HEK293 (cell line): ENCODE measurements at regions not wholly inside any gene's neighbourhood (a gene's known extent, or its start where the extent isn't known, plus 50 kb on each side); places are given as distances from the start of the nearest gene placed in this dataset.

Source experiments
- CTCF ChIA-PET: fragments of 350-600 bp; formaldehyde crosslinking; extraction: SDS; loops from one replicate; lab custom pipeline; 2021; ENCODE audit warnings: antibody characterized with exemption; lab: Yijun Ruan, JAX
- POLR2A ChIA-PET: fragments of 300-600 bp; formaldehyde crosslinking; extraction: SDS; loops from one replicate; lab custom pipeline; 2020; ENCODE audit warnings: antibody characterized with exemption, inconsistent platforms; lab: Yijun Ruan, JAX
- H3K27ac ChIP-seq: fragments of 200-500 bp; sonication (Bioruptor generic); 2 replicates; pipeline ENCODE4 v1.5.1; 2014; ENCODE audit warnings: low read depth, low read length, control low read depth, inconsistent platforms; ENCODE audit errors: extremely low read depth
- H3K36me3 ChIP-seq, 2 experiments: fragments of 200-500 bp in 1 of 2; sonication (Bioruptor generic) in 1 of 2; 1 replicate in 1 of 2; 2 replicates in 1 of 2; pipeline ENCODE4 v1.5.1; 2014 to 2017; ENCODE audit warnings: inconsistent platforms in 2 of 2, low read length in 2 of 2; ENCODE audit not compliant: control insufficient read depth in 2 of 2, insufficient read depth in 1 of 2
- H3K4me1 ChIP-seq: fragments of 200-500 bp; sonication (Bioruptor generic); 2 replicates; pipeline ENCODE4 v1.5.1; 2014; ENCODE audit warnings: mild to moderate bottlenecking, low read length, inconsistent platforms; ENCODE audit not compliant: control insufficient read depth, insufficient read depth
- H3K4me3 ChIP-seq: 2 replicates; pipeline ENCODE4 v1.5.1; 2011; ENCODE audit warnings: low read depth, mild to moderate bottlenecking, control low read depth, low read length, moderate library complexity
- H3K9me3 ChIP-seq: fragments of 200-500 bp; sonication (Bioruptor generic); 2 replicates; pipeline ENCODE4 v1.5.1; 2014; ENCODE audit warnings: low read depth, low read length, inconsistent platforms; ENCODE audit not compliant: control insufficient read depth, insufficient read depth
- FEZF1 ChIP-seq: fragments of 450-650 bp; formaldehyde crosslinking; IDR thresholded peaks from 2 replicates; pipeline ENCODE4 v1.5.1; 2016; ENCODE audit warnings: missing biosample characterization, missing genetic modification characterization
- GLIS2 ChIP-seq: fragments of 450-650 bp; formaldehyde crosslinking; IDR thresholded peaks from 2 replicates; pipeline ENCODE4 v1.5.1; 2016; ENCODE audit warnings: missing biosample characterization, missing genetic modification characterization
- KLF1 ChIP-seq: fragments of 450-650 bp; formaldehyde crosslinking; IDR thresholded peaks from 2 replicates; pipeline ENCODE4 v1.5.1; 2016; ENCODE audit warnings: missing biosample characterization, missing genetic modification characterization
- MEIS1 ChIP-seq: sonication (generic); formaldehyde crosslinking; IDR thresholded peaks from 2 replicates; pipeline ENCODE4 v1.8.1; 2022; ENCODE audit warnings: missing genetic modification reagents, mild to moderate bottlenecking, borderline replicate concordance
- TCF7L2 ChIP-seq: IDR thresholded peaks from 2 replicates; pipeline ENCODE4 v1.6.1; 2011; ENCODE audit warnings: low read depth, mild to moderate bottlenecking, inconsistent platforms, low read length, moderate library complexity, borderline replicate concordance
- ZFP37 ChIP-seq: fragments of 450-650 bp; formaldehyde crosslinking; IDR thresholded peaks from 2 replicates; pipeline ENCODE4 v1.5.1; 2016; ENCODE audit warnings: missing biosample characterization, missing genetic modification characterization
- ZNF114 ChIP-seq: fragments of 450-650 bp; formaldehyde crosslinking; IDR thresholded peaks from 2 replicates; pipeline ENCODE4 v1.5.0; 2017; ENCODE audit warnings: missing biosample characterization, missing genetic modification characterization
- ZNF146 ChIP-seq: fragments of 450-650 bp; formaldehyde crosslinking; IDR thresholded peaks from 2 replicates; pipeline ENCODE4 v1.5.1; 2016; ENCODE audit warnings: missing biosample characterization, missing genetic modification characterization
- ZNF157 ChIP-seq: fragments of 450-650 bp; formaldehyde crosslinking; IDR thresholded peaks from 2 replicates; pipeline ENCODE4 v1.5.1; 2016; ENCODE audit warnings: missing biosample characterization, missing genetic modification characterization
- ZNF223 ChIP-seq: fragments of 450-650 bp; formaldehyde crosslinking; IDR thresholded peaks from 2 replicates; pipeline ENCODE4 v1.5.1; 2016; ENCODE audit warnings: missing biosample characterization, missing genetic modification characterization
- ZNF658 ChIP-seq: fragments of 450-650 bp; formaldehyde crosslinking; IDR thresholded peaks from 2 replicates; pipeline ENCODE4; 2016; ENCODE audit warnings: missing biosample characterization, missing genetic modification characterization
- ZNF660 ChIP-seq: fragments of 450-650 bp; IDR thresholded peaks from 2 replicates; pipeline ENCODE4 v1.5.1; 2018; ENCODE audit warnings: missing biosample characterization, mild to moderate bottlenecking, missing genetic modification characterization
- ZNF664 ChIP-seq: fragments of 450-650 bp; formaldehyde crosslinking; IDR thresholded peaks from 2 replicates; pipeline ENCODE4 v1.5.1; 2016; ENCODE audit warnings: missing biosample characterization, missing genetic modification characterization
- ZNF677 ChIP-seq: fragments of 450-650 bp; IDR thresholded peaks from 2 replicates; pipeline ENCODE4 v1.5.0; 2018; ENCODE audit warnings: missing biosample characterization, mild to moderate bottlenecking, missing genetic modification characterization, moderate library complexity
- ZNF704 ChIP-seq: fragments of 450-650 bp; formaldehyde crosslinking; IDR thresholded peaks from 2 replicates; pipeline ENCODE4 v1.5.1; 2016; ENCODE audit warnings: missing biosample characterization, missing genetic modification characterization
- ZNF768 ChIP-seq: fragments of 450-650 bp; formaldehyde crosslinking; IDR thresholded peaks from 2 replicates; pipeline ENCODE4 v1.5.1; 2018; ENCODE audit warnings: missing biosample characterization, mild to moderate bottlenecking, missing genetic modification characterization
- ZXDB ChIP-seq: fragments of 450-650 bp; formaldehyde crosslinking; IDR thresholded peaks from 2 replicates; pipeline ENCODE4 v1.5.1; 2016; ENCODE audit warnings: missing biosample characterization, missing genetic modification characterization
- TF ChIP-seq, protein P1 (sequence below): fragments of 450-650 bp; formaldehyde crosslinking; IDR thresholded peaks from 2 replicates; pipeline ENCODE4 v1.5.1; 2016; ENCODE audit warnings: missing biosample characterization, missing genetic modification characterization
- TF ChIP-seq, protein P2 (sequence below): fragments of 450-650 bp; formaldehyde crosslinking; IDR thresholded peaks from 2 replicates; pipeline ENCODE4 v1.5.1; 2016; ENCODE audit warnings: missing biosample characterization, missing genetic modification characterization, low read depth
- TF ChIP-seq, protein P3 (sequence below): fragments of 450-650 bp; formaldehyde crosslinking; IDR thresholded peaks from 2 replicates; pipeline ENCODE4 v1.5.1; 2016; ENCODE audit warnings: missing biosample characterization, missing genetic modification characterization
- TF ChIP-seq, protein P4 (sequence below): fragments of 450-650 bp; formaldehyde crosslinking; IDR thresholded peaks from 2 replicates; pipeline ENCODE4 v1.5.1; 2016; ENCODE audit warnings: missing biosample characterization, missing genetic modification characterization

- Histone ChIP-seq H3K27ac (no peak overlapping the region), H3K4me3 (no peak overlapping the region), H3K36me3 (no peaks in the 10 kb centered on the region), H3K4me1 (no peaks in the 10 kb centered on the region), H3K9me3 (no peaks in the 10 kb centered on the region)
- no peak for TF ChIP-seq TCF7L2
- ChIA-PET POLR2A (no interaction called here), CTCF (no interaction called here)
Measured at GRCh38 chr2:104904889-104905288, 51.0 kb downstream of the POU3F3 start.

DNA sequence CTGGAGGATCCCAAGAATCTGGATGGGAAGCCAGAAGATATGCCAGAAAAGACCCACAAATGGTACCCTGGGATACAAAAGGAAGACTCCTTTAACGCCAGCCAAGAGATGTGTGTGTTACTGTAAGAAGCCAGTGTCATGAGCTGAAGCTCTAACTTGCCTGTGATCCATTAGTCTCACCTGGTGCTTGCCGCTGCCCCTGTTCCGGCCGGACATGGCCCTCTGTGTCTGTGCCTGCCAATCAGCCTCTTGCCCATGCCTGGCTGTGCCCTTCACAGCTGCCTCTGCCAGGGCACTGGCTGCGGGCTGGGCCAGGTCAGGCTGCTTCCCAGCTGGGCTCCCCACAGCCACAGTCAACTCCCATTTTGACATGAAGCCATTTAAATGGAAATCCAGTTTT is 55.4 kb downstream of the POU3F3 start:
- H3K36me3 ChIP-seq, result no peaks in the 10 kb centered on the region
- TF ChIP-seq ZNF223 (tag by site-specific recombination), result no peak
- TF ChIP-seq, protein P1, sequence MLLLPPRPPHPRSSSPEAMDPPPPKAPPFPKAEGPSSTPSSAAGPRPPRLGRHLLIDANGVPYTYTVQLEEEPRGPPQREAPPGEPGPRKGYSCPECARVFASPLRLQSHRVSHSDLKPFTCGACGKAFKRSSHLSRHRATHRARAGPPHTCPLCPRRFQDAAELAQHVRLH (tag by site-specific recombination), result no peak
- TF ChIP-seq, protein P2, sequence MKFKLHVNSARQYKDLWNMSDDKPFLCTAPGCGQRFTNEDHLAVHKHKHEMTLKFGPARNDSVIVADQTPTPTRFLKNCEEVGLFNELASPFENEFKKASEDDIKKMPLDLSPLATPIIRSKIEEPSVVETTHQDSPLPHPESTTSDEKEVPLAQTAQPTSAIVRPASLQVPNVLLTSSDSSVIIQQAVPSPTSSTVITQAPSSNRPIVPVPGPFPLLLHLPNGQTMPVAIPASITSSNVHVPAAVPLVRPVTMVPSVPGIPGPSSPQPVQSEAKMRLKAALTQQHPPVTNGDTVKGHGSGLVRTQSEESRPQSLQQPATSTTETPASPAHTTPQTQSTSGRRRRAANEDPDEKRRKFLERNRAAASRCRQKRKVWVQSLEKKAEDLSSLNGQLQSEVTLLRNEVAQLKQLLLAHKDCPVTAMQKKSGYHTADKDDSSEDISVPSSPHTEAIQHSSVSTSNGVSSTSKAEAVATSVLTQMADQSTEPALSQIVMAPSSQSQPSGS (tag by site-specific recombination), result no peak
- TF ChIP-seq ZNF768, result no peak
- no peak for TF ChIP-seq KLF1
- no peak for TF ChIP-seq GLIS2
- no peak for TF ChIP-seq ZNF658 (tag by site-specific recombination)
- TF ChIP-seq, protein P3, sequence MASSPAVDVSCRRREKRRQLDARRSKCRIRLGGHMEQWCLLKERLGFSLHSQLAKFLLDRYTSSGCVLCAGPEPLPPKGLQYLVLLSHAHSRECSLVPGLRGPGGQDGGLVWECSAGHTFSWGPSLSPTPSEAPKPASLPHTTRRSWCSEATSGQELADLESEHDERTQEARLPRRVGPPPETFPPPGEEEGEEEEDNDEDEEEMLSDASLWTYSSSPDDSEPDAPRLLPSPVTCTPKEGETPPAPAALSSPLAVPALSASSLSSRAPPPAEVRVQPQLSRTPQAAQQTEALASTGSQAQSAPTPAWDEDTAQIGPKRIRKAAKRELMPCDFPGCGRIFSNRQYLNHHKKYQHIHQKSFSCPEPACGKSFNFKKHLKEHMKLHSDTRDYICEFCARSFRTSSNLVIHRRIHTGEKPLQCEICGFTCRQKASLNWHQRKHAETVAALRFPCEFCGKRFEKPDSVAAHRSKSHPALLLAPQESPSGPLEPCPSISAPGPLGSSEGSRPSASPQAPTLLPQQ (tag by site-specific recombination), result no peak
- TF ChIP-seq, protein P4, sequence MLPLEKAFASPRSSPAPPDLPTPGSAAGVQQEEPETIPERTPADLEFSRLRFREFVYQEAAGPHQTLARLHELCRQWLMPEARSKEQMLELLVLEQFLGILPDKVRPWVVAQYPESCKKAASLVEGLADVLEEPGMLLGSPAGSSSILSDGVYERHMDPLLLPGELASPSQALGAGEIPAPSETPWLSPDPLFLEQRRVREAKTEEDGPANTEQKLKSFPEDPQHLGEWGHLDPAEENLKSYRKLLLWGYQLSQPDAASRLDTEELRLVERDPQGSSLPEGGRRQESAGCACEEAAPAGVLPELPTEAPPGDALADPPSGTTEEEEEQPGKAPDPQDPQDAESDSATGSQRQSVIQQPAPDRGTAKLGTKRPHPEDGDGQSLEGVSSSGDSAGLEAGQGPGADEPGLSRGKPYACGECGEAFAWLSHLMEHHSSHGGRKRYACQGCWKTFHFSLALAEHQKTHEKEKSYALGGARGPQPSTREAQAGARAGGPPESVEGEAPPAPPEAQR (tag by site-specific recombination), result no peak
- no peak for TF ChIP-seq ZNF157
- no peak for TF ChIP-seq ZNF146 (tag by site-specific recombination)
- TF ChIP-seq, all 188 proteins: peak for 0
- Histone ChIP-seq H3K9me3 (no peaks in the 10 kb centered on the region), H3K4me1 (no peaks in the 10 kb centered on the region), H3K27ac (no peak overlapping the region), H3K4me3 (no peak overlapping the region)
- CTCF ChIA-PET, result interaction anchor here (0.6 kb wide), 1 partner anchor 127 kb away, joined by 3 read pairs; no protein-coding TSS in a partner anchor
- POLR2A ChIA-PET, result no interaction called here

DNA sequence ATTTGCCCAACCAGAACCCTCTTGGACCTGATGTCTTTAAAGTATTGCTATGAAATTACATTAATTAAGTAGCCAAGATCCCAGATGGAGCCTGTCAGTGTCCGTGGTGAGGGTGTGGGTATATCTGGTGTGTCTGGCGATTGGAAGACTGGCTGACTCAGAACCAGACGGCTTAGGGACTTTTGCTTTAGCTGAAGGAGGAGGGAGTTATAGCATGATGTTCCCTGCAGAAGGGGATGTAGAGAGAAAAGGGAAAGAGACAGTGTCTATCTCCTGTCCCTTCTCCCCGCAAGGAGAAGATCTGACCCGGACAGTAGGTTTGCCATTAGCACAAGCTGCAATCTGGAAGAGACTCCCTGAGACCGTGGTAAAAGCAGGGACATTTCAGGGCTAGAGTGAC is 60.6 kb downstream of the POU3F3 start:
- POLR2A ChIA-PET, result no interaction called here
- no peak overlapping the region for H3K4me3 ChIP-seq
- no peaks in the 10 kb centered on the region for H3K36me3 ChIP-seq
- H3K4me1 ChIP-seq, result no peaks in the 10 kb centered on the region
- TF ChIP-seq ZNF704 (tag by site-specific recombination) (no peak), ZFP37 (no peak), FEZF1 (no peak), ZNF677 (no peak), ZXDB (tag by site-specific recombination) (no peak), ZNF114 (no peak), ZNF223 (tag by site-specific recombination) (no peak), ZNF660 (tag by site-specific recombination) (no peak), MEIS1 (CRISPR knock-in tag) (no peak), KLF1 (no peak), ZNF664 (tag by site-specific recombination) (no peak)
- TF ChIP-seq, all 188 proteins: peak for 0
- no peaks in the 10 kb centered on the region for H3K9me3 ChIP-seq
- CTCF ChIA-PET, result interaction anchor here (0.6 kb wide), 1 partner anchor 202 kb away, joined by 3 read pairs; no protein-coding TSS in a partner anchor
- H3K27ac ChIP-seq, result no peak overlapping the region
